Neural progenitor cell (in vitro differentiated cells): ENCODE measurements at regions not wholly inside any gene's neighbourhood (a gene's known extent, or its start where the extent isn't known, plus 50 kb on each side); places are given as distances from the start of the nearest gene placed in this dataset.
A peak's percentile ranks its signal among the peaks of the same experiment; 100 is the strongest.

Source experiments
- DNase-seq: peaks from one replicate; pipeline ENCODE4 v3.0.0-alpha.2; 2016; ENCODE audit warnings: low spot score
- H2AFZ ChIP-seq: fragments of 200-600 bp; sonication (generic); replicated peaks from 2 replicates; pipeline ENCODE4 v1.6.1; 2016; ENCODE audit warnings: antibody characterized with exemption
- H3F3A ChIP-seq: fragments of 200-600 bp; sonication (generic); 2 replicates; pipeline ENCODE4 v1.6.1; 2016; ENCODE audit warnings: antibody characterized with exemption, low read depth
- H3K27ac ChIP-seq: fragments of 200-600 bp; sonication (generic); 2 replicates; pipeline ENCODE4 v1.5.1; 2016; ENCODE audit warnings: mild to moderate bottlenecking
- H3K27me3 ChIP-seq: fragments of 200-600 bp; sonication (generic); 2 replicates; pipeline ENCODE4 v1.6.1; 2016; ENCODE audit warnings: mild to moderate bottlenecking, moderate library complexity
- H3K36me3 ChIP-seq: fragments of 200-600 bp; sonication (generic); 2 replicates; pipeline ENCODE4 v1.5.1; 2016
- H3K4me1 ChIP-seq: fragments of 200-600 bp; sonication (generic); 2 replicates; pipeline ENCODE4 v1.6.1; 2016; ENCODE audit warnings: mixed run types
- H3K4me2 ChIP-seq: fragments of 200-600 bp; sonication (generic); 2 replicates; pipeline ENCODE4 v1.6.1; 2016
- H3K4me3 ChIP-seq: fragments of 200-600 bp; sonication (generic); 2 replicates; pipeline ENCODE4 v1.5.1; 2016
- H3K79me2 ChIP-seq: fragments of 200-600 bp; sonication (generic); 2 replicates; pipeline ENCODE4 v1.6.1; 2016; ENCODE audit warnings: low read depth
- H3K9ac ChIP-seq: fragments of 200-600 bp; sonication (generic); 2 replicates; pipeline ENCODE4 v1.6.1; 2016
- H3K9me3 ChIP-seq: fragments of 200-600 bp; sonication (generic); 2 replicates; pipeline ENCODE4 v1.5.1; 2016; ENCODE audit warnings: low read depth
- H4K20me1 ChIP-seq: fragments of 200-600 bp; sonication (generic); 2 replicates; pipeline ENCODE4 v1.6.1; 2016; ENCODE audit warnings: low read depth
- H3K27ac Mint-ChIP-seq: 3 replicates; pipeline ENCODE4 v1.8.0; 2021; ENCODE audit warnings: mixed read lengths
- H3K27me3 Mint-ChIP-seq: 2 replicates; pipeline ENCODE4 v1.8.0; 2022; ENCODE audit warnings: low read depth, mild to moderate bottlenecking, inconsistent platforms, moderate library complexity, mixed read lengths; ENCODE audit not compliant: insufficient read depth
- H3K36me3 Mint-ChIP-seq: 3 replicates; pipeline ENCODE4 v1.8.0; 2021; ENCODE audit warnings: mixed read lengths
- H3K4me1 Mint-ChIP-seq: 3 replicates; pipeline ENCODE4 v1.8.0; 2021; ENCODE audit warnings: mixed read lengths
- H3K4me3 Mint-ChIP-seq: 3 replicates; pipeline ENCODE4 v1.8.0; 2021; ENCODE audit warnings: mild to moderate bottlenecking, moderate library complexity, mixed read lengths
- H3K9me3 Mint-ChIP-seq: 3 replicates; pipeline ENCODE4 v1.8.0; 2020; ENCODE audit warnings: mixed read lengths
- CTCF ChIP-seq: fragments of 200-600 bp; sonication (generic); IDR thresholded peaks from 2 replicates; pipeline ENCODE4 v1.5.1; 2017; ENCODE audit warnings: antibody characterized with exemption, mild to moderate bottlenecking
- EZH2 ChIP-seq: fragments of 200-600 bp; sonication (generic); IDR thresholded peaks from 2 replicates; pipeline ENCODE4 v1.6.1; 2017; ENCODE audit warnings: antibody characterized with exemption, mild to moderate bottlenecking, moderate library complexity
- EZH2phosphoT487 ChIP-seq: fragments of 200-600 bp; sonication (generic); IDR thresholded peaks from 2 replicates; pipeline ENCODE4 v1.6.1; 2017; ENCODE audit warnings: antibody characterized with exemption

DNA sequence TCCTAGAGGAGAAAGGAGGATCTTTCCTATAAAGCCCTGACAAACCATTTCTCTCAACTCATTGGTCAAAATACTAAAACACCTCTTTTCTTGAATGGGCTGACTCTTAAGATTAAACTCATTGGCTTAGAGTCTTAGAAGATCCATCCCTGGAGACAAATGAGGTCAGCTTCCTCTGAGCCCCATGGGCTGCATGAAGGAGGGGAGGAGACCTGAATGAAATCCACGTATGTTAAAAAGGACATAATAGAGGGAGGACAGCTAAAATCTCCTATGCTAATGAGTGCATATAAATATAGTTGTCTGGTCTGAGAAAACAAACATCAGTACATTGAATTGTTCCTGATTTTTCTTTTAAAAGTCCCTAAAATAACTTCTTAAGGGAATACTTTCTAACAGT, 255.0 kb downstream of the TBL1XR1 start:
- no peaks in the 10 kb centered on the region for H3K27me3 ChIP-seq

GRCh38 chr3:176941689-176942088, 255.6 kb downstream of the TBL1XR1 start:
- peaks cover 2% of the 10 kb centered on the region for H3K9me3 Mint-ChIP-seq

More for the DNA sequence above, 255.0 kb downstream of the TBL1XR1 start:
- Histone ChIP-seq H3K27ac (no peak overlapping the region), H3K9me3 (no peaks in the 10 kb centered on the region), H3K79me2 (no peaks in the 10 kb centered on the region), H3K4me2 (no peak overlapping the region), H3K4me1 (no peaks in the 10 kb centered on the region), H4K20me1 (no peaks in the 10 kb centered on the region), H3K9ac (no peak overlapping the region), H3K36me3 (no peaks in the 10 kb centered on the region), H3K4me3 (no peak overlapping the region), H2AFZ (peak overlapping the region; percentile 65), H3F3A (no peaks in the 10 kb centered on the region)
- Mint-ChIP-seq H3K27me3 (peaks cover 2% of the 10 kb centered on the region), H3K27ac (no peak overlapping the region), H3K4me3 (no peak overlapping the region), H3K36me3 (no peaks in the 10 kb centered on the region), H3K9me3 (peaks cover 2% of the 10 kb centered on the region), H3K4me1 (no peaks in the 10 kb centered on the region)
- TF ChIP-seq EZH2phosphoT487 (no peak), EZH2 (no peak), CTCF (no peak)
- DNase-seq = no peak

GRCh38 chr3:176939022-176939817, 258.1 kb downstream of the TBL1XR1 start:
- Mint-ChIP-seq H3K4me1 (no peaks in the 10 kb centered on the region), H3K4me3 (no peak overlapping the region), H3K27me3 (no peaks in the 10 kb centered on the region), H3K9me3 (peaks cover 2% of the 10 kb centered on the region), H3K27ac (no peak overlapping the region), H3K36me3 (no peaks in the 10 kb centered on the region)
- Histone ChIP-seq H4K20me1 (no peaks in the 10 kb centered on the region), H3K4me1 (no peaks in the 10 kb centered on the region), H3K27me3 (no peaks in the 10 kb centered on the region), H3K27ac (no peak overlapping the region), H3K9me3 (no peaks in the 10 kb centered on the region), H3K79me2 (no peaks in the 10 kb centered on the region), H3K4me3 (no peak overlapping the region), H3K9ac (no peak overlapping the region), H3K4me2 (no peak overlapping the region), H3F3A (no peaks in the 10 kb centered on the region), H2AFZ (no peak overlapping the region), H3K36me3 (no peaks in the 10 kb centered on the region)
- TF ChIP-seq EZH2phosphoT487 (no peak), EZH2 (no peak), CTCF (peak; percentile 88)
- peak; percentile 76 for DNase-seq

More at GRCh38 chr3:176941689-176942088, 255.6 kb downstream of the TBL1XR1 start:
- no peak overlapping the region for H3K27ac Mint-ChIP-seq
- no peak overlapping the region for H3K4me3 Mint-ChIP-seq
- Histone ChIP-seq H3K4me2 (no peak overlapping the region), H3K9ac (no peak overlapping the region), H2AFZ (peak overlapping the region; percentile 65), H3K9me3 (no peaks in the 10 kb centered on the region), H3K27ac (no peak overlapping the region), H3K4me1 (no peaks in the 10 kb centered on the region), H3K4me3 (no peak overlapping the region), H3F3A (no peaks in the 10 kb centered on the region), H4K20me1 (no peaks in the 10 kb centered on the region), H3K27me3 (no peaks in the 10 kb centered on the region), H3K36me3 (no peaks in the 10 kb centered on the region), H3K79me2 (no peaks in the 10 kb centered on the region)
- H3K4me1 Mint-ChIP-seq = no peaks in the 10 kb centered on the region
- H3K36me3 Mint-ChIP-seq = no peaks in the 10 kb centered on the region
- H3K27me3 Mint-ChIP-seq = peaks cover 2% of the 10 kb centered on the region
- DNase-seq = no peak
- TF ChIP-seq EZH2 = no peak
- TF ChIP-seq EZH2phosphoT487 = no peak
- TF ChIP-seq CTCF = no peak
